Nephron progenitor cell (in vitro differentiated cells): ENCODE measurements at regions not wholly inside any gene's neighbourhood (a gene's known extent, or its start where the extent isn't known, plus 50 kb on each side); places are given as distances from the start of the nearest gene placed in this dataset.

Source experiments
- DNase-seq: peaks from one replicate; pipeline ENCODE4 v3.0.0; 2021
- H3K27ac Mint-ChIP-seq: 2 replicates; pipeline ENCODE4 v1.8.0; 2021; ENCODE audit warnings: mild to moderate bottlenecking, moderate library complexity, mixed read lengths
- H3K27me3 Mint-ChIP-seq: 2 replicates; pipeline ENCODE4 v1.8.0; 2021; ENCODE audit warnings: mild to moderate bottlenecking, low read depth, mixed read lengths; ENCODE audit not compliant: poor library complexity
- H3K36me3 Mint-ChIP-seq: 2 replicates; pipeline ENCODE4 v1.8.0; 2021; ENCODE audit warnings: low read depth, mixed read lengths
- H3K4me1 Mint-ChIP-seq: 2 replicates; pipeline ENCODE4 v1.8.0; 2021; ENCODE audit warnings: mixed read lengths
- H3K4me3 Mint-ChIP-seq: 2 replicates; pipeline ENCODE4 v1.8.0; 2021; ENCODE audit warnings: mild to moderate bottlenecking, moderate library complexity, mixed read lengths
- H3K9me3 Mint-ChIP-seq: 2 replicates; pipeline ENCODE4 v1.8.0; 2021; ENCODE audit warnings: mild to moderate bottlenecking, moderate library complexity, mixed read lengths
- CTCF ChIP-seq: fragments of 200-600 bp; sonication (generic); IDR thresholded peaks from 2 replicates; pipeline ENCODE4 v1.5.0; 2021; ENCODE audit warnings: antibody characterized with exemption

DNA sequence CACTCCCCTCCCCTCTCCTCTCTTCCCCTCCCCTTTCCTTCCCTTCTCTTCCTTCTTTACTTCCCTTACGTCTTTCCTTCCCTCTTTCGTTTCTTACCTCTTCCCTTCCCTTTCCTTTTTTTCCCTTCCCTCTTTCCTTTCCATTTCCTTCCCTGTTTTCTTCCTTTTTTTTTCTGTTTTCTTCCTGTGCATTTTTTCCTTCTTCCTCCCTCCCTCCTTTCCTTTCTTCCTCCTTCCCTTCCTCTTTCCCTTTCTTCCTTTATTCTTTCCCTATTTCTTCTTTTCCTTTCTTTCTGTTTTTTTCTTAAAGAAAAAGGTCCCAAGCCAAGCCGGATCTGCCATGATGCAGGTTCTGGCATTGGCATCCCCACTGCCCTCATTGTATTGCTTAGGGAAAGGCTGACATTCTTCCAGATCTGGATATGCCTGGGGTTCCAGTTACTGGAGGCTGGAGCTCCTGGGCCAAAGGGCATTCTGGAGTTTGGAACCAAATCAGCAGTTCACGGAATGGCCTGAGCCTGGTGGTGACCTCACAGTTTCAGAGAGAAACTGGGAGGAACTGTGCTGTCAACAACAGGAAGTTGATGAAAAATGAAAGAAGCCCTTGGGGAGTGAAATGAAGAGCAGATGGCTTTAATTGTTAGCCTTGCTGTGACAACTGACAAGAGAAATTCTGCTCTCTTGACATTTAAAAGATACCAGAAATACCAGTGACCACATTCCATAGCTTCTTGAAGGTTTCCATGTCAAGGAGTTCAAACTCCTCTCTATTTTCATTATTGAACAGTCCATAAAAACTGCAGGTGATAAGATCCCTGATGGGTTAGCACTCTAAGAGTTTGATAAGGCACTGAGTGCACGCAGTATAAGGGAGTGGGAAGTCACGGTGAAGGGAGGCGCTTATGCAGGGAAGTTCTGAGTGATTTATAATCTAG, 622.1 kb downstream of the SPRY1 start:
- peak; percentile 48 for DNase-seq
- Mint-ChIP-seq H3K4me3 (no peak overlapping the region), H3K4me1 (peaks cover 42% of the 10 kb centered on the region), H3K36me3 (peaks cover 27% of the 10 kb centered on the region), H3K27me3 (peaks cover 3% of the 10 kb centered on the region), H3K27ac (peak overlapping the region; percentile 96), H3K9me3 (peaks cover 33% of the 10 kb centered on the region)
- no peak for TF ChIP-seq CTCF

GRCh38 chr4:124019749-124020549, 623.4 kb downstream of the SPRY1 start:
- H3K4me1 Mint-ChIP-seq, result peaks cover 43% of the 10 kb centered on the region
- peak overlapping the region; percentile 99 for H3K27ac Mint-ChIP-seq
- no peak for DNase-seq
- H3K36me3 Mint-ChIP-seq, result peaks cover 25% of the 10 kb centered on the region
- H3K4me3 Mint-ChIP-seq, result peak overlapping the region; percentile 20
- peaks cover 31% of the 10 kb centered on the region for H3K9me3 Mint-ChIP-seq
- peaks cover 3% of the 10 kb centered on the region for H3K27me3 Mint-ChIP-seq
- no peak for TF ChIP-seq CTCF

- peak overlapping the region; percentile 95 for H3K27ac Mint-ChIP-seq
- no peak for DNase-seq
- H3K9me3 Mint-ChIP-seq, result peaks cover 40% of the 10 kb centered on the region
- H3K27me3 Mint-ChIP-seq, result no peaks in the 10 kb centered on the region
- peaks cover 17% of the 10 kb centered on the region for H3K4me1 Mint-ChIP-seq
- H3K36me3 Mint-ChIP-seq, result peaks cover 24% of the 10 kb centered on the region
- H3K4me3 Mint-ChIP-seq, result no peak overlapping the region
- TF ChIP-seq CTCF, result no peak
These were observed 628.4 kb downstream of the SPRY1 start for GRCh38 chr4:124025000-124025399.

- H3K4me1 Mint-ChIP-seq, result peaks cover 17% of the 10 kb centered on the region
- H3K27ac Mint-ChIP-seq, result peak overlapping the region; percentile 95
- H3K27me3 Mint-ChIP-seq, result no peaks in the 10 kb centered on the region
- no peak overlapping the region for H3K4me3 Mint-ChIP-seq
- peaks cover 40% of the 10 kb centered on the region for H3K9me3 Mint-ChIP-seq
- no peak for TF ChIP-seq CTCF
- no peak for DNase-seq
- H3K36me3 Mint-ChIP-seq, result peaks cover 24% of the 10 kb centered on the region
These were observed 628.8 kb downstream of the SPRY1 start for GRCh38 chr4:124025428-124025827.

GRCh38 chr4:124028182-124028581, 631.6 kb downstream of the SPRY1 start:
- Mint-ChIP-seq H3K4me1 (peaks cover 41% of the 10 kb centered on the region), H3K27me3 (no peaks in the 10 kb centered on the region), H3K27ac (peak overlapping the region; percentile 62), H3K4me3 (no peak overlapping the region), H3K36me3 (peaks cover 13% of the 10 kb centered on the region), H3K9me3 (peaks cover 26% of the 10 kb centered on the region)
- DNase-seq, result no peak
- no peak for TF ChIP-seq CTCF
